ENCODE measurements at regions not wholly inside any gene's neighbourhood (a gene's known extent, or its start where the extent isn't known, plus 50 kb on each side); places are given as distances from the start of the nearest gene placed in this dataset.
A peak's percentile ranks its signal among the peaks of the same experiment; 100 is the strongest.

DNA sequence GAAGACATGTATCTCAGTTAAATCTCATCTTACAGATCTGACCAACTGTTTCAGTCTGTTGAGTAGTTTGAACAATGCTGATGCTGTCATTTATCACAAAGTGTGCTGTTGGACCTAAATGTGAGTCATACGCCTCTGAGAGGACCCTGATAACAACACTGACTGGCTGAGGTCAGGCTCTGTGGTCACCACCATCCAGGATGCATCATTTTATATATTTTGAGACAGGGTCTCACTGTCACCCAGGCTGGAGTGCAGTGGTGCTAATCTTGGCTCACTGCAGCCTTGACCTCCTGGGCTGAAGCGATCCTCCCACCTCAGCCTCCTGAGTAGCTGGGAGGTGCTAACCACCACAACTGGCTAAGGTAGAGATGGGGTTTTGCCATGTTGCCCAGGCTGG is 181.0 kb upstream of the RGS6 start (continued):
- TF ChIP-seq ZNF830 (CRISPR knock-in tag; IDR thresholded peaks at IDR 0.05) (no peak), FOXP1 (CRISPR knock-in tag; IDR thresholded peaks at IDR 0.05) (no peak), IRF1 (CRISPR knock-in tag; IDR thresholded peaks at IDR 0.05; ENCODE audit: borderline replicate concordance) (no peak), ILK (tag; IDR thresholded peaks at IDR 0.05; ENCODE audit: borderline replicate concordance, low read depth) (no peak), ZNF146 (CRISPR knock-in tag; IDR thresholded peaks at IDR 0.05; ENCODE audit: unreplicated experiment) (no peak), ZNF79 (CRISPR knock-in tag; IDR thresholded peaks at IDR 0.05; ENCODE audit: low read depth) (no peak), ZNF232 (CRISPR knock-in tag; IDR thresholded peaks at IDR 0.05) (no peak), ZNF212 (CRISPR knock-in tag; IDR thresholded peaks at IDR 0.05) (no peak), NCOA1 (IDR thresholded peaks at IDR 0.05; ENCODE audit: low read depth) (no peak), FIP1L1 (IDR thresholded peaks at IDR 0.05; ENCODE audit: low read depth, low read length, poor library complexity, severe bottlenecking) (no peak), ZNF609 (CRISPR knock-in tag; IDR thresholded peaks at IDR 0.05; ENCODE audit: borderline replicate concordance) (no peak), POLR2G (IDR thresholded peaks at IDR 0.05; ENCODE audit: low read depth, low read length) (no peak), ZNF274 (IDR thresholded peaks at IDR 0.05; ENCODE audit: borderline replicate concordance, low read depth, low read length) (no peak), EWSR1 (IDR thresholded peaks at IDR 0.05; ENCODE audit: borderline replicate concordance, low read depth, partially characterized antibody) (no peak), CREM (IDR thresholded peaks at IDR 0.05; ENCODE audit: low read depth) (peak; percentile 63; the same call in 1 of the 2 replicates), CCNT2 (IDR thresholded peaks at IDR 0.05; ENCODE audit: borderline replicate concordance, extremely low read depth, insufficient read length, low read depth, low read length) (no peak), TCF7 (IDR thresholded peaks at IDR 0.05; ENCODE audit: borderline replicate concordance) (no peak), E2F5 (CRISPR knock-in tag; IDR thresholded peaks at IDR 0.05) (no peak)
- TF ChIP-seq, protein P1, sequence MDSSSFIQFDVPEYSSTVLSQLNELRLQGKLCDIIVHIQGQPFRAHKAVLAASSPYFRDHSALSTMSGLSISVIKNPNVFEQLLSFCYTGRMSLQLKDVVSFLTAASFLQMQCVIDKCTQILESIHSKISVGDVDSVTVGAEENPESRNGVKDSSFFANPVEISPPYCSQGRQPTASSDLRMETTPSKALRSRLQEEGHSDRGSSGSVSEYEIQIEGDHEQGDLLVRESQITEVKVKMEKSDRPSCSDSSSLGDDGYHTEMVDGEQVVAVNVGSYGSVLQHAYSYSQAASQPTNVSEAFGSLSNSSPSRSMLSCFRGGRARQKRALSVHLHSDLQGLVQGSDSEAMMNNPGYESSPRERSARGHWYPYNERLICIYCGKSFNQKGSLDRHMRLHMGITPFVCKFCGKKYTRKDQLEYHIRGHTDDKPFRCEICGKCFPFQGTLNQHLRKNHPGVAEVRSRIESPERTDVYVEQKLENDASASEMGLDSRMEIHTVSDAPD (CRISPR knock-in tag; IDR thresholded peaks at IDR 0.05), result no peak
- TF ChIP-seq, protein P2, sequence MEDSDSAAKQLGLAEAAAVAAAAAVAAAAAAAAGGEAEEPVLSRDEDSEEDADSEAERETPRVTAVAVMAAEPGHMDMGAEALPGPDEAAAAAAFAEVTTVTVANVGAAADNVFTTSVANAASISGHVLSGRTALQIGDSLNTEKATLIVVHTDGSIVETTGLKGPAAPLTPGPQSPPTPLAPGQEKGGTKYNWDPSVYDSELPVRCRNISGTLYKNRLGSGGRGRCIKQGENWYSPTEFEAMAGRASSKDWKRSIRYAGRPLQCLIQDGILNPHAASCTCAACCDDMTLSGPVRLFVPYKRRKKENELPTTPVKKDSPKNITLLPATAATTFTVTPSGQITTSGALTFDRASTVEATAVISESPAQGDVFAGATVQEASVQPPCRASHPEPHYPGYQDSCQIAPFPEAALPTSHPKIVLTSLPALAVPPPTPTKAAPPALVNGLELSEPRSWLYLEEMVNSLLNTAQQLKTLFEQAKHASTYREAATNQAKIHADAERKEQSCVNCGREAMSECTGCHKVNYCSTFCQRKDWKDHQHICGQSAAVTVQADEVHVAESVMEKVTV (CRISPR knock-in tag; IDR thresholded peaks at IDR 0.05), result no peak

Measured in K562 (cell line).